DOHH2 (cell line): ENCODE measurements at regions not wholly inside any gene's neighbourhood (a gene's known extent, or its start where the extent isn't known, plus 50 kb on each side); places are given as distances from the start of the nearest gene placed in this dataset.

Experiments used
- EZH2phosphoT487 ChIP-seq: fragments of 200-600 bp; sonication (generic); IDR thresholded peaks from 2 replicates; pipeline ENCODE4 v1.6.1; 2017; ENCODE audit warnings: borderline replicate concordance, mild to moderate bottlenecking, antibody characterized with exemption, low read length, moderate library complexity, mixed read lengths
- TF ChIP-seq, protein P1 (sequence below): fragments of 200-600 bp; sonication (generic); IDR thresholded peaks from one replicate; pipeline ENCODE4 v1.5.1; 2014; ENCODE audit warnings: antibody characterized with exemption, mild to moderate bottlenecking, low read depth, low read length; ENCODE audit not compliant: poor library complexity, severe bottlenecking

DNA sequence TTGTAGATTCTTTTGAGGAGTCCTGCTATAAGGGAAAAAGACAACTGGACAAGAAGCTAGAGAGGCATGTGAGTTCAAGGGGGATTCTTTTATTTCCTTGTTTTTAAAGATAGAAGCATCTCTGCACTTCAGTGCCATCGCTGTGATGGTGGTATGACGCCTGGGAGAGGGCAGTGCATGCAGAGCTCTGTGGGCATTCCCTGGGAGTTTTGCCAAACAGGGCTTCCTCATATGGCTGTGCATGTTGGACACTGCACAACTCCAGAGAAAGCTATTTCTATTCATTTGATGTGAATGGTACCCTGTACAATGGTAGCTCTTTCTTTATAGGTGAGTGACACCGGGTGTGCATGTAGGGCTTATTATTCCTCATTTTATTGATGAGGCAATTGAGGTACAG lies 599.5 kb upstream of the DPP6 start:
- TF ChIP-seq, protein P1, sequence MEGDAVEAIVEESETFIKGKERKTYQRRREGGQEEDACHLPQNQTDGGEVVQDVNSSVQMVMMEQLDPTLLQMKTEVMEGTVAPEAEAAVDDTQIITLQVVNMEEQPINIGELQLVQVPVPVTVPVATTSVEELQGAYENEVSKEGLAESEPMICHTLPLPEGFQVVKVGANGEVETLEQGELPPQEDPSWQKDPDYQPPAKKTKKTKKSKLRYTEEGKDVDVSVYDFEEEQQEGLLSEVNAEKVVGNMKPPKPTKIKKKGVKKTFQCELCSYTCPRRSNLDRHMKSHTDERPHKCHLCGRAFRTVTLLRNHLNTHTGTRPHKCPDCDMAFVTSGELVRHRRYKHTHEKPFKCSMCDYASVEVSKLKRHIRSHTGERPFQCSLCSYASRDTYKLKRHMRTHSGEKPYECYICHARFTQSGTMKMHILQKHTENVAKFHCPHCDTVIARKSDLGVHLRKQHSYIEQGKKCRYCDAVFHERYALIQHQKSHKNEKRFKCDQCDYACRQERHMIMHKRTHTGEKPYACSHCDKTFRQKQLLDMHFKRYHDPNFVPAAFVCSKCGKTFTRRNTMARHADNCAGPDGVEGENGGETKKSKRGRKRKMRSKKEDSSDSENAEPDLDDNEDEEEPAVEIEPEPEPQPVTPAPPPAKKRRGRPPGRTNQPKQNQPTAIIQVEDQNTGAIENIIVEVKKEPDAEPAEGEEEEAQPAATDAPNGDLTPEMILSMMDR, result no peak
- no peak for TF ChIP-seq EZH2phosphoT487
